Lower lobe of right lung (tissue), 2 donors: ENCODE measurements at regions not wholly inside any gene's neighbourhood (a gene's known extent, or its start where the extent isn't known, plus 50 kb on each side); places are given as distances from the start of the nearest gene placed in this dataset.

Source experiments
- ATAC-seq, 2 donors: fragments of 200-7000 bp; cut with Tn5 transposase; one replicate each; pipeline ENCODE4 v1.9.1; 2020 to 2022; ENCODE audit warnings: mild to moderate bottlenecking in 2 of 2, moderate library complexity in 2 of 2
- DNase-seq: peaks from one replicate; pipeline ENCODE4 v3.0.0-alpha.2; 2020
- H3K27ac ChIP-seq: fragments of 200-600 bp; one replicate; pipeline ENCODE4 v1.8.0; 2022
- H3K27me3 ChIP-seq: fragments of 200-600 bp; one replicate; pipeline ENCODE4 v1.8.0; 2022; ENCODE audit warnings: low read depth
- H3K36me3 ChIP-seq: fragments of 200-600 bp; one replicate; pipeline ENCODE4 v1.8.0; 2022; ENCODE audit warnings: mild to moderate bottlenecking
- H3K4me1 ChIP-seq: fragments of 200-600 bp; one replicate; pipeline ENCODE4 v1.8.0; 2022
- H3K4me3 ChIP-seq: fragments of 200-600 bp; one replicate; pipeline ENCODE4 v1.8.0; 2022; ENCODE audit warnings: mild to moderate bottlenecking
- H3K9me3 ChIP-seq: fragments of 200-600 bp; one replicate; pipeline ENCODE4 v1.8.0; 2022
- CTCF ChIP-seq: fragments of 200-600 bp; IDR thresholded peaks from one replicate; pipeline ENCODE4 v1.8.0; 2022; ENCODE audit warnings: antibody characterized with exemption, mild to moderate bottlenecking
- intact Hi-C: fragments of 100-400 bp; cut with DNase I; formaldehyde crosslinking; loops from one replicate; pipeline ENCODE4 v1.11.0; 2022
- donor health status: DM: no; HTN: yes; CAD: no; lungs with severe emphysema.

DNA sequence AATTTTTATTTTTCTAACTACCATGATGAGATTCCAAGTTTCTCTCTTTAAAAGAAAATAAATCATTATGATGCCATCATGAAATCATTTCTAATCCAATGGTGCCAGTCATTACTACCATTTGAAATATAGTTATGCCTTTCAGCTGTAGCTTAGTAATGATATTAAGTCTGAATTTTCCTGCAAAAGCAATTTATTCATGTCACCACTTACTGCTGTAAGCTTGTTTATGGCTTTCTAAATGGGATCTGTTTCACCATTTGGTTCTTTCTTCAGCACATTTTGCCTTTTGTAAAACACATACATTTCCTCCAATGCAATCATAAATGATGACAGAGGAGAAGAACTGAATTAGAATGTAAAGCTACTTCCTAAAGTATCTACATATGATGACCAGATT lies 130.5 kb downstream of the SEM1 start:
- intact Hi-C loops: no loop called here
- no peak for ATAC-seq
- Histone ChIP-seq H3K27ac (no peak overlapping the region), H3K4me1 (no peaks in the 10 kb centered on the region), H3K4me3 (no peak overlapping the region), H3K27me3 (no peaks in the 10 kb centered on the region), H3K9me3 (peaks cover 3% of the 10 kb centered on the region), H3K36me3 (no peaks in the 10 kb centered on the region)
- DNase-seq: no peak
- TF ChIP-seq CTCF: no peak

GRCh38 chr7:96578606-96579005 lies 131.0 kb downstream of the SEM1 start:
- ATAC-seq: no peak
- TF ChIP-seq CTCF: no peak

GRCh38 chr7:96563409-96563808 lies 146.2 kb downstream of the SEM1 start:
- Histone ChIP-seq H3K27me3 (no peaks in the 10 kb centered on the region), H3K36me3 (no peaks in the 10 kb centered on the region), H3K4me1 (no peaks in the 10 kb centered on the region), H3K9me3 (no peaks in the 10 kb centered on the region), H3K27ac (no peak overlapping the region), H3K4me3 (no peak overlapping the region)
- intact Hi-C loops: no loop called here
- DNase-seq: no peak
- no peak for ATAC-seq
- TF ChIP-seq CTCF: no peak

More at GRCh38 chr7:96578606-96579005, 131.0 kb downstream of the SEM1 start:
- Histone ChIP-seq H3K4me3 (no peak overlapping the region), H3K36me3 (no peaks in the 10 kb centered on the region), H3K4me1 (no peaks in the 10 kb centered on the region), H3K9me3 (peaks cover 3% of the 10 kb centered on the region), H3K27me3 (no peaks in the 10 kb centered on the region), H3K27ac (no peak overlapping the region)
- no peak for DNase-seq
- intact Hi-C loops: no loop called here

- intact Hi-C loops: no loop called here
- ATAC-seq: no peak
Measured at GRCh38 chr7:96562966-96563365, 146.7 kb downstream of the SEM1 start.

GRCh38 chr7:96562458-96562857 lies 147.2 kb downstream of the SEM1 start:
- no peak overlapping the region for H3K27ac ChIP-seq
- no peaks in the 10 kb centered on the region for H3K27me3 ChIP-seq
- H3K4me3 ChIP-seq: no peak overlapping the region
- TF ChIP-seq CTCF: no peak
- DNase-seq (no peak), ATAC-seq (no peak)
- intact Hi-C loops: no loop called here
- H3K9me3 ChIP-seq: no peaks in the 10 kb centered on the region
- H3K4me1 ChIP-seq: no peaks in the 10 kb centered on the region
- H3K36me3 ChIP-seq: no peaks in the 10 kb centered on the region

More at GRCh38 chr7:96562966-96563365, 146.7 kb downstream of the SEM1 start:
- H3K9me3 ChIP-seq: no peaks in the 10 kb centered on the region
- no peaks in the 10 kb centered on the region for H3K27me3 ChIP-seq
- no peak overlapping the region for H3K4me3 ChIP-seq
- H3K27ac ChIP-seq: no peak overlapping the region
- DNase-seq: no peak
- H3K4me1 ChIP-seq: no peaks in the 10 kb centered on the region
- H3K36me3 ChIP-seq: no peaks in the 10 kb centered on the region
- no peak for TF ChIP-seq CTCF

- no peak for DNase-seq
- no peaks in the 10 kb centered on the region for H3K4me1 ChIP-seq
Measured at GRCh38 chr7:96561892-96562291, 147.8 kb downstream of the SEM1 start.

More at GRCh38 chr7:96561892-96562291, 147.8 kb downstream of the SEM1 start:
- intact Hi-C loops: no loop called here
- no peak for ATAC-seq
- Histone ChIP-seq H3K36me3 (no peaks in the 10 kb centered on the region), H3K9me3 (no peaks in the 10 kb centered on the region), H3K27me3 (no peaks in the 10 kb centered on the region), H3K27ac (no peak overlapping the region), H3K4me3 (no peak overlapping the region)
- TF ChIP-seq CTCF: no peak
